Breast epithelium (tissue), 4 donors: ENCODE measurements at regions not wholly inside any gene's neighbourhood (a gene's known extent, or its start where the extent isn't known, plus 50 kb on each side); places are given as distances from the start of the nearest gene placed in this dataset.

Experiments used
- DNase-seq, 2 donors: peaks; one replicate each; pipeline ENCODE4 v3.0.0-alpha.2; 2019; ENCODE audit warnings: low spot score in 2 of 2
- H3K27ac ChIP-seq, 2 donors: fragments of 200-600 bp; sonication (generic) in 1 of 2; one replicate each; pipeline ENCODE4 v1.5.1; 2016 to 2019; ENCODE audit warnings: mild to moderate bottlenecking in 1 of 2
- H3K27me3 ChIP-seq, 2 donors: fragments of 200-600 bp; sonication (generic) in 1 of 2; one replicate each; pipeline versions ENCODE4 v1.5.1 to v1.6.0; 2017 to 2019; ENCODE audit warnings: control low read depth in 1 of 2, mild to moderate bottlenecking in 1 of 2
- H3K36me3 ChIP-seq: fragments of 200-600 bp; one replicate; pipeline ENCODE4 v1.5.1; 2019
- H3K4me1 ChIP-seq, 2 donors: fragments of 200-600 bp; sonication (generic); one replicate each; pipeline ENCODE4 v1.5.1; 2016 to 2019; ENCODE audit warnings: control low read depth in 1 of 2
- H3K4me3 ChIP-seq, 3 donors: fragments of 200-600 bp; sonication (generic); 1 replicate in 2 of 3; 2 replicates in 1 of 3; pipeline ENCODE4 v1.5.1; 2016 to 2019; ENCODE audit warnings: mild to moderate bottlenecking in 3 of 3, moderate library complexity in 2 of 3
- H3K9me3 ChIP-seq, 2 donors: fragments of 200-600 bp; sonication (generic) in 1 of 2; one replicate each; pipeline ENCODE4 v1.5.1; 2016 to 2019; ENCODE audit warnings: control low read depth in 1 of 2
- CTCF ChIP-seq, 3 donors: fragments of 450-650 bp; IDR thresholded peaks; one replicate each; pipeline ENCODE4 v1.5.1; 2016 to 2017; ENCODE audit warnings: antibody characterized with exemption in 3 of 3, mild to moderate bottlenecking in 3 of 3, moderate library complexity in 3 of 3
- POLR2A ChIP-seq: fragments of 450-650 bp; IDR thresholded peaks from one replicate; pipeline ENCODE4 v1.6.1; 2016; ENCODE audit warnings: antibody characterized with exemption, mild to moderate bottlenecking, moderate library complexity
- POLR2AphosphoS5 ChIP-seq, 3 donors: sonication (generic); formaldehyde crosslinking; IDR thresholded peaks; one replicate each; pipeline ENCODE4 v1.6.1; 2017; ENCODE audit warnings: antibody characterized with exemption in 3 of 3
- intact Hi-C: fragments of 100-400 bp; cut with DNase I; formaldehyde crosslinking; loops from one replicate; pipeline ENCODE4 v1.15.1; 2023; ENCODE audit warnings: low total_unique reads

- no peaks in the 10 kb centered on the region for H3K36me3 ChIP-seq
- H3K27ac ChIP-seq, result no peak overlapping the region
- TF ChIP-seq POLR2AphosphoS5 (IDR thresholded peaks at IDR 0.05) (no peak), POLR2A (no peak), CTCF (IDR thresholded peaks at IDR 0.05) (no peak)
Measured at GRCh38 chr2:23137166-23137565, 247.8 kb upstream of the KLHL29 start.

GRCh38 chr2:23138701-23139100, 246.3 kb upstream of the KLHL29 start:
- Histone ChIP-seq H3K36me3 (no peaks in the 10 kb centered on the region), H3K27me3 (no peaks in the 10 kb centered on the region), H3K4me1 (peaks cover 0 to 4% of the 10 kb centered on the region in 2 donors), H3K9me3 (no peaks in the 10 kb centered on the region), H3K4me3 (no peak overlapping the region), H3K27ac (no peak overlapping the region)
- no peak for DNase-seq
- intact Hi-C loops, result no loop called here
- TF ChIP-seq CTCF (IDR thresholded peaks at IDR 0.05), result no peak
- TF ChIP-seq POLR2A, result no peak
- no peak for TF ChIP-seq POLR2AphosphoS5 (IDR thresholded peaks at IDR 0.05)

More at GRCh38 chr2:23137166-23137565, 247.8 kb upstream of the KLHL29 start:
- Histone ChIP-seq H3K9me3 (no peaks in the 10 kb centered on the region), H3K27me3 (no peaks in the 10 kb centered on the region), H3K4me3 (no peak overlapping the region), H3K4me1 (peaks cover 0 to 4% of the 10 kb centered on the region in 2 donors)
- no peak for DNase-seq
- intact Hi-C loops, result no loop called here

GRCh38 chr2:23145460-23145859, 239.5 kb upstream of the KLHL29 start:
- intact Hi-C loops, result no loop called here
- no peak for DNase-seq
- TF ChIP-seq CTCF (IDR thresholded peaks at IDR 0.05) (no peak), POLR2A (no peak), POLR2AphosphoS5 (IDR thresholded peaks at IDR 0.05) (no peak)

GRCh38 chr2:23146011-23146410, 239.0 kb upstream of the KLHL29 start:
- H3K4me3 ChIP-seq, result no peak overlapping the region
- no peak overlapping the region for H3K27ac ChIP-seq
- TF ChIP-seq POLR2AphosphoS5 (IDR thresholded peaks at IDR 0.05) (no peak), POLR2A (no peak), CTCF (IDR thresholded peaks at IDR 0.05) (no peak)
- DNase-seq, result no peak
- H3K9me3 ChIP-seq, result no peaks in the 10 kb centered on the region
- no peaks in the 10 kb centered on the region for H3K36me3 ChIP-seq
- intact Hi-C loops, result no loop called here
- no peaks in the 10 kb centered on the region for H3K27me3 ChIP-seq
- no peaks in the 10 kb centered on the region for H3K4me1 ChIP-seq

More at GRCh38 chr2:23145460-23145859, 239.5 kb upstream of the KLHL29 start:
- H3K4me3 ChIP-seq, result no peak overlapping the region
- H3K27me3 ChIP-seq, result no peaks in the 10 kb centered on the region
- H3K27ac ChIP-seq, result no peak overlapping the region
- no peaks in the 10 kb centered on the region for H3K36me3 ChIP-seq
- H3K9me3 ChIP-seq, result no peaks in the 10 kb centered on the region
- H3K4me1 ChIP-seq, result no peaks in the 10 kb centered on the region

GRCh38 chr2:23148342-23148741, 236.6 kb upstream of the KLHL29 start:
- no peak overlapping the region for H3K27ac ChIP-seq
- H3K9me3 ChIP-seq, result no peaks in the 10 kb centered on the region
- no peaks in the 10 kb centered on the region for H3K4me1 ChIP-seq
- TF ChIP-seq POLR2A, result no peak
- TF ChIP-seq CTCF (IDR thresholded peaks at IDR 0.05), result no peak
- no peak for TF ChIP-seq POLR2AphosphoS5 (IDR thresholded peaks at IDR 0.05)
- no peak overlapping the region for H3K4me3 ChIP-seq
- intact Hi-C loops, result no loop called here
- no peaks in the 10 kb centered on the region for H3K27me3 ChIP-seq
- no peak for DNase-seq
- no peaks in the 10 kb centered on the region for H3K36me3 ChIP-seq
